Activated CD4-positive, alpha-beta T cell treated with anti-CD3 and anti-CD28 coated beads, Interleukin-2, amount 10 ng/mL, durations not matched to agents 7 days and 5 days (primary cell): ENCODE measurements at regions not wholly inside any gene's neighbourhood (a gene's known extent, or its start where the extent isn't known, plus 50 kb on each side); places are given as distances from the start of the nearest gene placed in this dataset.

Experiments used
- CTCF ChIA-PET: fragments of 350-600 bp; sonication (Branson Sonifier 250); formaldehyde crosslinking; loops from one replicate; lab custom pipeline; 2021; ENCODE audit warnings: antibody characterized with exemption; lab: Charles Lee
- POLR2A ChIA-PET: fragments of 350-600 bp; sonication (Branson Sonifier 250); formaldehyde crosslinking; loops from one replicate; lab custom pipeline; 2021; ENCODE audit warnings: antibody characterized with exemption; lab: Charles Lee
- DNase-seq: peaks from one replicate; pipeline ENCODE4 v3.0.0-alpha.2; 2020
- H3K27ac Mint-ChIP-seq: one replicate; pipeline ENCODE4 v1.8.0; 2021; ENCODE audit warnings: mild to moderate bottlenecking, moderate library complexity, mixed read lengths
- H3K27me3 Mint-ChIP-seq: one replicate; pipeline ENCODE4 v1.8.0; 2021; ENCODE audit warnings: mixed read lengths
- H3K36me3 Mint-ChIP-seq: one replicate; pipeline ENCODE4 v1.8.0; 2021; ENCODE audit warnings: low read depth, mixed read lengths
- H3K4me1 Mint-ChIP-seq: one replicate; pipeline ENCODE4 v1.8.0; 2021; ENCODE audit warnings: mixed read lengths
- H3K4me3 Mint-ChIP-seq: one replicate; pipeline ENCODE4 v1.8.0; 2021; ENCODE audit warnings: mild to moderate bottlenecking, moderate library complexity, mixed read lengths
- H3K9me3 Mint-ChIP-seq: one replicate; pipeline ENCODE4 v1.8.0; 2021; ENCODE audit warnings: mixed read lengths

DNA sequence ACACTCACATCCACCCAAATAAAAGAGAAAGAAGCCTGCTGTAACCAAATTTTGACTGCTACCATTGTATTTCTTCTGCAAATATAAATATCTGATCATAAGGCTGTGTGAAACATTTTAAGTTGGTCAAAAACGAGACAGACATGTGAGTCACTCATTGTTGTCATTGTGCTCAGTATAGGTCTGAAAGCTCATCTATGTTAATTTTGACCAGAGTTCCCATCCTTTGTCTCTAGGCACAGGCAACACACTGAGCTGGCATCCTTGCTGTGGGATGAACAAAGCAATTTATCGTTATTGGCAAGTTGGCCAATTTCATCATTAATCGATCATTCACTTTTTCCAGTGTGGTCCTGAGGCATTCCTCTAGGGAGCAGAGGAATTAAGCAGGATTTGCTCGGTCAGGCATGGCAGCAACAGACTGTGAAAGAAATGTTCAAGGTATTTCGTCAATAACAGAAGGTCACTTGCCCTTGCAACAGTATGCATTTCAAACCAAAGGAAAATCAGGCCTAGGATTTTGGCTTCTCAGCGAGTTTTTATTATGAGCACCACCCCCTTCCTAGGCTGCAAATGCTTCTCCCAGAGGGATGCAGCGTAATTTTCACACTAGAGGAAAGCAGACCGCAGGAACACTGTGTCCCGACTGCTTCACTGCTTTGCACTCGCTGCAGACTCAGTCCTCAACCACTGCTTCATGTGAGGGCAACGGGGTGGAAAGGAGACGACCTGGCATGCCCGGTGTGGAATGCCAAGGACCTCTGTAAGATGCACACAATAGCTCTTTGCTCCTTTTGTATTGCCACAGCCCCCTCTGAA is 87.9 kb upstream of the SMYD2 start:
- H3K4me3 Mint-ChIP-seq: no peak overlapping the region
- H3K36me3 Mint-ChIP-seq: no peaks in the 10 kb centered on the region
- H3K9me3 Mint-ChIP-seq: no peaks in the 10 kb centered on the region
- no peak for DNase-seq
- H3K27me3 Mint-ChIP-seq: peaks cover 33% of the 10 kb centered on the region
- no peak overlapping the region for H3K27ac Mint-ChIP-seq
- no peaks in the 10 kb centered on the region for H3K4me1 Mint-ChIP-seq
- ChIA-PET POLR2A (no interaction called here), CTCF (no interaction called here)

DNA sequence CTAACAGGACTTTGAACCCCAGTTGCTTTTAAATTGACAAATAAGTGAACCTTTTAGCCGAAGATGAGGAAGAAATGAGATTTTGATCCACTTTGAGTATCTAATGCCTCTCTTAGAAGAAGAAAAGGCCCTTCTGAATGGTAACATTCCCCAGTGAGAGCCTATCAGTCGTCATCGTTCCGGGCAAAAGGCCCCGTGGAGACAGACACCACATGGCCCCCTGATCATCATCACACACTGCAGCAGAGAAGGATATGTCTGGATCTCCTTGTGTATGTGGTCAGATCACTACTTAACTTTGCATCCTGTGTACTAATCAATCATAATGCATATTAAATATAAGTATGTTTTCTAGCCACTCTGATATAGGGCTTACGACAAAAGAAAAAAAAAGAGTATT is 87.3 kb upstream of the SMYD2 start:
- POLR2A ChIA-PET: no interaction called here
- H3K27ac Mint-ChIP-seq: no peak overlapping the region
- CTCF ChIA-PET: no interaction called here
- H3K36me3 Mint-ChIP-seq: no peaks in the 10 kb centered on the region
- H3K9me3 Mint-ChIP-seq: no peaks in the 10 kb centered on the region
- DNase-seq: no peak
- no peaks in the 10 kb centered on the region for H3K4me1 Mint-ChIP-seq
- H3K27me3 Mint-ChIP-seq: peaks cover 29% of the 10 kb centered on the region
- H3K4me3 Mint-ChIP-seq: no peak overlapping the region

DNA sequence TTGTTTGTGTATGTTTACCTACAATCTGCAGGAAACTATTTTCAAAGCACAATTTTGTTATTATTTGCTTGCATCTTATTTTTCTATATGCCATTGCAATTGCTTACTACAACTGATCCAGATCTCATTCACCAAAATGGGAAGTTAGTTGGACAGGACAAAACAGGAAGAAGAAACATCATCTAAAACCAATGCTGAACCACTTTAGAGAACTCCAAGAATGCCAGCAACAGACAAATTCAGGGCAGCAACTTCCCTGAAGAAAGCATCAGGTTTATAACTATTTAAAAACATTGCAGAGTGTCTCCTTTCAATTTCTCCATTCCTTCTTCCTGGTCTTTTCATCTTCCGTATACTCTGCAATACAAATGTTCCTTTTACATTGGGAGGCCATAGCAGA is 82.4 kb upstream of the SMYD2 start:
- DNase-seq: no peak
- Mint-ChIP-seq H3K27me3 (peaks cover 32% of the 10 kb centered on the region), H3K4me1 (no peaks in the 10 kb centered on the region), H3K36me3 (no peaks in the 10 kb centered on the region), H3K4me3 (no peak overlapping the region), H3K27ac (no peak overlapping the region), H3K9me3 (no peaks in the 10 kb centered on the region)
- CTCF ChIA-PET: no interaction called here
- POLR2A ChIA-PET: no interaction called here

DNA sequence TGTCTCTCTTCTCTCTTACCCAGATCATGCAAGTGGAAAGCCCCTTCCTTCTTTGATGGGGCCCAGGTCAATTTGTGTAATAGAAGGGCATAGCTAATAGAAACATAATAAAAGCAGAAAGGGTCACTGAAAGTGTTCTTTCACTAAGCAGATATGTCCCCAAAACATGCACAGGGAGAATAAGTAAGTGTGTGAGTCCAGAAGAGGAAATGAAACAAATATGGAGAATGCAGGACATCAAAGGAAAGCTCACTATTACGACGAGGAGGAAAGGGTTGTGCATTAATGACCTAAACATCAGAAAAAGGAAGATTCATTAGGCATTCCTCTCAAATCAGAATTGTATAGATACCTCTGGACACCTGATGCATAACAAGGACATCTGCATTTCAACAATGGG is 81.4 kb upstream of the SMYD2 start:
- ChIA-PET CTCF (no interaction called here), POLR2A (no interaction called here)
- no peak for DNase-seq
- Mint-ChIP-seq H3K27ac (no peak overlapping the region), H3K4me1 (no peaks in the 10 kb centered on the region), H3K9me3 (no peaks in the 10 kb centered on the region), H3K36me3 (no peaks in the 10 kb centered on the region), H3K27me3 (peaks cover 30% of the 10 kb centered on the region), H3K4me3 (no peak overlapping the region)

- Mint-ChIP-seq H3K36me3 (no peaks in the 10 kb centered on the region), H3K27ac (no peak overlapping the region), H3K27me3 (peaks cover 22% of the 10 kb centered on the region), H3K4me3 (no peak overlapping the region), H3K4me1 (no peaks in the 10 kb centered on the region), H3K9me3 (no peaks in the 10 kb centered on the region)
- DNase-seq: no peak
- CTCF ChIA-PET: no interaction called here
- POLR2A ChIA-PET: no interaction called here
These were observed 78.0 kb upstream of the SMYD2 start for GRCh38 chr1:214202992-214203391.

DNA sequence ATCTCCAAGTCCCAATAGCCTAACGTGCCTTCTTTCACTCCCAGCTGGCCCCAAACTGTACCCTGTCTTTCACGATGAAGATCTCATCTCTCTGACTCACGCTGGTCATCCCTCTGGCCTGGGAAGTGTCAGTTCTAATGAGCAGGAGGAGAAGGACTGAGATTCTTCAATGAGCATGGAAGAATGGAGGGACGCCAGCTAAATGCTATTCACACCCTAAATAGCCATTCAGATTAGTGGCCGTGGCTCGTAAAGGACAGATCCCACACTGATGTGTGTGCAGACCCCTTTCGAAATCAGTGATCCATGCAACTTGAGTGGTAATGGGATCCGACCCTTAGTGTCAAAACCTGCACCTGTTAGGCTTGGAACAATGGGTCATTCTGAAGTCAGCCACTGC is 75.9 kb upstream of the SMYD2 start:
- DNase-seq: no peak
- Mint-ChIP-seq H3K9me3 (no peaks in the 10 kb centered on the region), H3K36me3 (no peaks in the 10 kb centered on the region), H3K27me3 (peaks cover 11% of the 10 kb centered on the region), H3K4me1 (no peaks in the 10 kb centered on the region), H3K27ac (no peak overlapping the region), H3K4me3 (no peak overlapping the region)
- ChIA-PET POLR2A (no interaction called here), CTCF (no interaction called here)

DNA sequence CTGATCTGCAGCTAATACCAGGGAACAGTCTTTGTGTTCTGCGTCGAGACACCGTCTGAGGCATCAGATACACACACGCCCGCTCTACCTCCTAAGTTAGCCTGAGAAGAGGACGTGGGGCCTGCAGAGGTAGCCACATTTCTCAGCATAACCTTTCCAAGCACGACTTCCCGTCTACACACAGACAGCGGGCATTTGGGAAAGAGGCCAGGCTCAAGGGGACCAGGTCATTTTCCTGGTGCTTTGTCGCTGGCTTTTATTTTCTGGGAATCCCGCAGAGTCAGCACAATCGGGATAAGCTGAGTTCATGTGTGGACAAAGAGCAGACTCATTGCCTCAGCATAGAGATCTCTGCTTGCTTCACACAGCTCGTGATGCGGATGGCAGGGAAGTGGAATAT is 72.5 kb upstream of the SMYD2 start:
- no peak overlapping the region for H3K4me3 Mint-ChIP-seq
- H3K4me1 Mint-ChIP-seq: no peaks in the 10 kb centered on the region
- H3K27ac Mint-ChIP-seq: no peak overlapping the region
- DNase-seq: no peak
- peaks cover 4% of the 10 kb centered on the region for H3K27me3 Mint-ChIP-seq
- ChIA-PET POLR2A (no interaction called here), CTCF (interaction anchor here (1.0 to 1.7 kb wide), 3 partner anchors 51 to 120 kb away, joined by 3 to 4 read pairs (median 3); no protein-coding TSS in a partner anchor)
- H3K36me3 Mint-ChIP-seq: no peaks in the 10 kb centered on the region
- H3K9me3 Mint-ChIP-seq: no peaks in the 10 kb centered on the region

DNA sequence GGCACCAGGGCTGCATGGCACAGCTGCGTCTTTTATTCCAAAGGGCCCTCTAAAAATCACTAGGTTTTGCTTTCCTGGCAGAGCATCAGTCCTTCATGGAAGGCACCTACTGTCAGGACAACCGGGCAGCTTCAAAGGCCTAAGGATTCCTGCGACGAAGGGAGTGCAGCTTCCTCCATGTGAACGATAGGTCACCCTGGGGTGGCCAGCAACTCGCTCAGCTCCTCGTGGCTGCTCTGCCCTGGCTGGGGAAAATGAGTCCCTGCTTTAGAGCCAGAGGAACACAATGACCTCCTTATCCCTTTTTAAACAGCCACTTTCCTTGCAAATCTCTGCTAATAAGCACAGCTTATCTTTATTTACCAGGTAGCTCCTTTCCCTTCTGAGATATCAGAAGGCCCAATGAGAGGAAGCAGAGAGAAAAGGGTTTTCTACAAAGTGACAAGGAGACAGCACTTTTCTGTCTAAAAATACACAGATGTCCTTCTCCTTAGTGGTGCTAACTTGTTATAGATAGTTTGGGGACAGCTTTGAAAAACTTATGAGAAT is 71.6 kb upstream of the SMYD2 start:
- no peak overlapping the region for H3K4me3 Mint-ChIP-seq

GRCh38 chr1:214213136-214213535 is 67.8 kb upstream of the SMYD2 start:
- no peaks in the 10 kb centered on the region for H3K9me3 Mint-ChIP-seq
- POLR2A ChIA-PET: no interaction called here
- H3K4me1 Mint-ChIP-seq: no peaks in the 10 kb centered on the region
- H3K27me3 Mint-ChIP-seq: peaks cover 19% of the 10 kb centered on the region
- H3K27ac Mint-ChIP-seq: no peak overlapping the region
- CTCF ChIA-PET: interaction anchor here (0.7 to 2.1 kb wide), 2 partner anchors 68 to 120 kb away, joined by 3 to 6 read pairs; partner anchors contain the start of gene SMYD2
- DNase-seq: no peak
- no peak overlapping the region for H3K4me3 Mint-ChIP-seq
- H3K36me3 Mint-ChIP-seq: no peaks in the 10 kb centered on the region

More for the DNA sequence above, 71.6 kb upstream of the SMYD2 start:
- H3K9me3 Mint-ChIP-seq: no peaks in the 10 kb centered on the region
- H3K27ac Mint-ChIP-seq: no peak overlapping the region
- H3K36me3 Mint-ChIP-seq: no peaks in the 10 kb centered on the region
- no peak for DNase-seq
- ChIA-PET CTCF (interaction anchor here (0.6 to 1.7 kb wide), 5 partner anchors 50 to 130 kb away, joined by 3 to 4 read pairs (median 3); no protein-coding TSS in a partner anchor), POLR2A (no interaction called here)
- H3K27me3 Mint-ChIP-seq: peaks cover 4% of the 10 kb centered on the region
- no peaks in the 10 kb centered on the region for H3K4me1 Mint-ChIP-seq

DNA sequence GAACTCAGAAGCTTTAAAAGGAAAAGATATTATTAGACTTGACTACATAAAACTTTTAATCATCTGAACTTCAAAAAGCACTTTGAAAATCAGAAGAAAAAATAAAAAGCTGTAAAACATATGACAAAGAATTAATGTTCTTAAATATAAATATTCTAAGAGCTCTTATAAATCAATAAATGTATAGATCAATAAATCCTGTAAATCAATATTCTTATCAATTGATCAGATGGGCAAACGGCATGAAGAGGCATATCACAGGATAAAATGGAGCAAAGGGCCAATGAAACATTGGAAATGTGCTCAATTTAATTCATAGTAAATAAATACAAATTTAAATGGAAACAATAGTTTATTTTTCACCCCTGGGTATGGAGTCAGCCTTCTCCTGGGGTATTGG is 66.1 kb upstream of the SMYD2 start:
- H3K4me3 Mint-ChIP-seq: no peak overlapping the region
- DNase-seq: no peak
- H3K9me3 Mint-ChIP-seq: no peaks in the 10 kb centered on the region
- H3K4me1 Mint-ChIP-seq: no peaks in the 10 kb centered on the region
- ChIA-PET POLR2A (no interaction called here), CTCF (interaction anchor here (1.2 to 1.7 kb wide), 3 partner anchors 114 to 125 kb away, joined by 3 to 9 read pairs (median 6); no protein-coding TSS in a partner anchor)
- H3K36me3 Mint-ChIP-seq: no peaks in the 10 kb centered on the region
- H3K27me3 Mint-ChIP-seq: peaks cover 29% of the 10 kb centered on the region
- no peak overlapping the region for H3K27ac Mint-ChIP-seq

GRCh38 chr1:214215583-214215982 is 65.4 kb upstream of the SMYD2 start:
- Mint-ChIP-seq H3K27me3 (peaks cover 31% of the 10 kb centered on the region), H3K27ac (no peak overlapping the region), H3K4me3 (no peak overlapping the region), H3K36me3 (no peaks in the 10 kb centered on the region), H3K9me3 (no peaks in the 10 kb centered on the region), H3K4me1 (no peaks in the 10 kb centered on the region)
- no peak for DNase-seq
- ChIA-PET POLR2A (no interaction called here), CTCF (interaction anchor here (0.9 kb wide), 1 partner anchor 37 kb away, joined by 3 read pairs; no protein-coding TSS in a partner anchor)

DNA sequence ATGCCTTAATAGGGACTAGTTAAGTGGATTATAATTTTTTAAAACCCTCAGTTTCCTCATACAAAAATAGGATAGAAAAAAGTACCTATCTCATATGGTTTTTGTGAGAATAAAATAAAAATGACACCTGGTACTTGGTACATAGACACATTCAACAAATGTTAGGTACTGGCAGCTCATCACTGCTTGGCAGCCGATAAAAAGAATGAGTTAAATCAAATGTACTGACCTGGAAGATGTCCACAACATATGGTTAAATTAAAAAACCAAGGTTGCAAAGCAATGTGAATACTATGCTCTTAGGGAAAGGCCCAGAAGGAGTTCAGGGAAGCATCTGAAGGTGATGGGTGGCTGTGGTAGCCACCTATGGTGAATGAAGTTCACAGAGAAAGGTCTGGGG is 64.9 kb upstream of the SMYD2 start:
- peaks cover 31% of the 10 kb centered on the region for H3K27me3 Mint-ChIP-seq
- ChIA-PET POLR2A (no interaction called here), CTCF (interaction anchor here (0.9 kb wide), 1 partner anchor 37 kb away, joined by 3 read pairs; no protein-coding TSS in a partner anchor)
- no peaks in the 10 kb centered on the region for H3K4me1 Mint-ChIP-seq
- no peaks in the 10 kb centered on the region for H3K9me3 Mint-ChIP-seq
- no peaks in the 10 kb centered on the region for H3K36me3 Mint-ChIP-seq
- no peak overlapping the region for H3K4me3 Mint-ChIP-seq
- H3K27ac Mint-ChIP-seq: no peak overlapping the region
- DNase-seq: no peak

GRCh38 chr1:214216779-214217178 is 64.2 kb upstream of the SMYD2 start:
- ChIA-PET POLR2A (no interaction called here), CTCF (no interaction called here)
- no peak overlapping the region for H3K4me3 Mint-ChIP-seq
- no peaks in the 10 kb centered on the region for H3K4me1 Mint-ChIP-seq
- H3K27ac Mint-ChIP-seq: no peak overlapping the region
- H3K9me3 Mint-ChIP-seq: no peaks in the 10 kb centered on the region
- H3K27me3 Mint-ChIP-seq: peaks cover 34% of the 10 kb centered on the region
- DNase-seq: no peak
- H3K36me3 Mint-ChIP-seq: no peaks in the 10 kb centered on the region
